SK-N-SH treated with all-trans-retinoic acid at 6 μM for 48 hours (cell line): ENCODE measurements at regions not wholly inside any gene's neighbourhood (a gene's known extent, or its start where the extent isn't known, plus 50 kb on each side); places are given as distances from the start of the nearest gene placed in this dataset.

Source experiments
- ARNTL ChIP-seq: fragments of 450-650 bp; formaldehyde crosslinking; IDR thresholded peaks from 2 replicates; pipeline ENCODE4 v1.5.0; 2020; ENCODE audit warnings: low read depth, mild to moderate bottlenecking, moderate library complexity, borderline replicate concordance
- CREB5 ChIP-seq: fragments of 250-450 bp; sonication (Bioruptor Pico); IDR thresholded peaks from 2 replicates; pipeline ENCODE4 v1.5.1; 2020; ENCODE audit warnings: low read depth, mild to moderate bottlenecking, moderate library complexity
- PATZ1 ChIP-seq: fragments of 250-450 bp; sonication (Bioruptor Pico); IDR thresholded peaks from 2 replicates; pipeline ENCODE4 v1.8.0; 2020; ENCODE audit warnings: mild to moderate bottlenecking, moderate library complexity, borderline replicate concordance
- PPARA ChIP-seq: fragments of 250-450 bp; sonication (Bioruptor Pico); IDR thresholded peaks from 2 replicates; pipeline ENCODE4 v1.5.0; 2020; ENCODE audit warnings: mild to moderate bottlenecking, borderline replicate concordance
- SNAI2 ChIP-seq: fragments of 250-450 bp; sonication (Bioruptor Pico); IDR thresholded peaks from 2 replicates; pipeline ENCODE4 v1.5.0; 2020; ENCODE audit warnings: mild to moderate bottlenecking, moderate library complexity

GRCh38 chr13:74530011-74530410, 395.8 kb upstream of the KLF12 start:
- TF ChIP-seq SNAI2 (no peak), PATZ1 (CRISPR knock-in tag) (no peak), ARNTL (CRISPR knock-in tag) (no peak), CREB5 (CRISPR knock-in tag) (no peak), PPARA (CRISPR knock-in tag) (no peak)
